Activated CD8-positive, alpha-beta T cell treated with anti-CD3 and anti-CD28 coated beads for 36 hours (primary cell): ENCODE measurements at regions not wholly inside any gene's neighbourhood (a gene's known extent, or its start where the extent isn't known, plus 50 kb on each side); places are given as distances from the start of the nearest gene placed in this dataset.

ENCODE experiments used
- ATAC-seq: fragments of 200-7000 bp; cut with Tn5 transposase; one replicate; pipeline ENCODE4 v1.10.0; 2021; ENCODE audit warnings: mild to moderate bottlenecking, moderate library complexity
- CTCF ChIA-PET: fragments of 350-600 bp; sonication (Branson Sonifier 250); formaldehyde crosslinking; loops from one replicate; lab custom pipeline; 2021; ENCODE audit warnings: antibody characterized with exemption; lab: Charles Lee
- POLR2A ChIA-PET: fragments of 350-600 bp; sonication (Branson Sonifier 250); formaldehyde crosslinking; loops from one replicate; lab custom pipeline; 2021; ENCODE audit warnings: antibody characterized with exemption; lab: Charles Lee
- DNase-seq: peaks from one replicate; pipeline ENCODE4 v3.0.0-alpha.2; 2020
- H3K27ac Mint-ChIP-seq: one replicate; pipeline ENCODE4 v1.8.0; 2021; ENCODE audit warnings: mild to moderate bottlenecking, mixed read lengths
- H3K27me3 Mint-ChIP-seq: one replicate; pipeline ENCODE4 v1.8.0; 2021; ENCODE audit warnings: mixed read lengths
- H3K36me3 Mint-ChIP-seq: one replicate; pipeline ENCODE4 v1.8.0; 2021; ENCODE audit warnings: low read depth, mixed read lengths
- H3K4me1 Mint-ChIP-seq: one replicate; pipeline ENCODE4 v1.8.0; 2021; ENCODE audit warnings: low read depth, mixed read lengths
- H3K4me3 Mint-ChIP-seq: one replicate; pipeline ENCODE4 v1.8.0; 2021; ENCODE audit warnings: mild to moderate bottlenecking, moderate library complexity, mixed read lengths
- H3K9me3 Mint-ChIP-seq: one replicate; pipeline ENCODE4 v1.8.0; 2021; ENCODE audit warnings: mixed read lengths
- CTCF ChIP-seq: fragments of 200-600 bp; IDR thresholded peaks from one replicate; pipeline ENCODE4 v1.8.0; 2022; ENCODE audit warnings: antibody characterized with exemption, mild to moderate bottlenecking
- intact Hi-C: fragments of 100-400 bp; cut with micrococcal nuclease; formaldehyde crosslinking; loops from one replicate; pipeline ENCODE4 v1.10.0; 2022

- DNase-seq = peak; percentile 81
- H3K4me1 Mint-ChIP-seq = peaks cover 27% of the 10 kb centered on the region
- peak overlapping the region; percentile 44 for H3K27ac Mint-ChIP-seq
- intact Hi-C loops = loop anchor here (2.0 kb wide), 1 partner anchor 64 kb away; no protein-coding TSS in a partner anchor
- peaks cover 40% of the 10 kb centered on the region for H3K36me3 Mint-ChIP-seq
- TF ChIP-seq CTCF = peak; percentile 100
- ChIA-PET POLR2A (interaction anchor here (0.6 to 1.7 kb wide), 14 partner anchors 12 to 94 kb away, joined by 3 to 9 read pairs (median 4); no protein-coding TSS in a partner anchor), CTCF (interaction anchor here (0.5 to 4.1 kb wide), 45 partner anchors 11 to 483 kb away, joined by 3 to 122 read pairs (median 4); no protein-coding TSS in a partner anchor)
- ATAC-seq = peak; percentile 76
- no peaks in the 10 kb centered on the region for H3K27me3 Mint-ChIP-seq
- no peaks in the 10 kb centered on the region for H3K9me3 Mint-ChIP-seq
- no peak overlapping the region for H3K4me3 Mint-ChIP-seq
These were observed 354.1 kb downstream of the SEC14L1 start for GRCh38 chr17:77494664-77495435.

GRCh38 chr17:77495575-77495974 lies 354.8 kb downstream of the SEC14L1 start:
- DNase-seq (peak; percentile 2), ATAC-seq (no peak)
- POLR2A ChIA-PET = interaction anchor here (0.6 to 1.7 kb wide), 8 partner anchors 11 to 86 kb away, joined by 3 to 9 read pairs (median 4); no protein-coding TSS in a partner anchor
- H3K4me3 Mint-ChIP-seq = no peak overlapping the region
- no peaks in the 10 kb centered on the region for H3K9me3 Mint-ChIP-seq
- peaks cover 25% of the 10 kb centered on the region for H3K4me1 Mint-ChIP-seq
- peaks cover 40% of the 10 kb centered on the region for H3K36me3 Mint-ChIP-seq
- no peaks in the 10 kb centered on the region for H3K27me3 Mint-ChIP-seq
- CTCF ChIA-PET = interaction anchor here (0.5 to 4.1 kb wide), 22 partner anchors 13 to 484 kb away, joined by 3 to 122 read pairs (median 5); no protein-coding TSS in a partner anchor
- H3K27ac Mint-ChIP-seq = peak overlapping the region; percentile 5
- no peak for TF ChIP-seq CTCF
- intact Hi-C loops = loop anchor here (2.0 kb wide), 1 partner anchor 65 kb away; no protein-coding TSS in a partner anchor

GRCh38 chr17:77496401-77496801 lies 355.6 kb downstream of the SEC14L1 start:
- DNase-seq (peak; percentile 1), ATAC-seq (no peak)
- no peaks in the 10 kb centered on the region for H3K27me3 Mint-ChIP-seq
- no peaks in the 10 kb centered on the region for H3K9me3 Mint-ChIP-seq
- H3K27ac Mint-ChIP-seq = no peak overlapping the region
- H3K36me3 Mint-ChIP-seq = peaks cover 44% of the 10 kb centered on the region
- POLR2A ChIA-PET = interaction anchor here (0.8 to 1.6 kb wide), 4 partner anchors 10 to 139 kb away, joined by 3 to 4 read pairs (median 3); no protein-coding TSS in a partner anchor
- H3K4me1 Mint-ChIP-seq = peaks cover 17% of the 10 kb centered on the region
- TF ChIP-seq CTCF = no peak
- intact Hi-C loops = no loop called here
- no peak overlapping the region for H3K4me3 Mint-ChIP-seq
- CTCF ChIA-PET = interaction anchor here (0.8 to 4.1 kb wide), 6 partner anchors 24 to 166 kb away, joined by 3 to 122 read pairs (median 19); no protein-coding TSS in a partner anchor

GRCh38 chr17:77496831-77497577 lies 356.2 kb downstream of the SEC14L1 start:
- intact Hi-C loops = no loop called here
- peak; percentile 1 for DNase-seq
- Mint-ChIP-seq H3K36me3 (peaks cover 47% of the 10 kb centered on the region), H3K27ac (no peak overlapping the region), H3K4me1 (peaks cover 14% of the 10 kb centered on the region), H3K27me3 (no peaks in the 10 kb centered on the region), H3K4me3 (no peak overlapping the region), H3K9me3 (no peaks in the 10 kb centered on the region)
- ATAC-seq = no peak
- CTCF ChIA-PET = interaction anchor here (0.8 to 4.1 kb wide), 6 partner anchors 25 to 166 kb away, joined by 3 to 122 read pairs (median 19); no protein-coding TSS in a partner anchor
- TF ChIP-seq CTCF = no peak
- POLR2A ChIA-PET = interaction anchor here (0.8 to 1.6 kb wide), 6 partner anchors 10 to 140 kb away, joined by 3 to 4 read pairs (median 3); no protein-coding TSS in a partner anchor
